Panc1 (cell line): ENCODE measurements at regions not wholly inside any gene's neighbourhood (a gene's known extent, or its start where the extent isn't known, plus 50 kb on each side); places are given as distances from the start of the nearest gene placed in this dataset.

Experiments
- ATAC-seq: fragments of 200-7000 bp; cut with Tn5 transposase; 2 replicates; pipeline ENCODE4 v1.9.1; 2020; ENCODE audit warnings: mild to moderate bottlenecking, moderate library complexity
- BruUV-seq: library from RNA; stranded (reverse); fragments of 400-500 nt; replicated peaks from 2 replicates; lab custom pipeline; 2021; lab: Mats Ljungman, UMichigan
- CTCF ChIA-PET: fragments of 300-600 bp; sonication (Branson Sonifier 250); formaldehyde crosslinking; loops from one replicate; lab custom pipeline; 2022; ENCODE audit warnings: antibody characterized with exemption; lab: Charles Lee
- POLR2A ChIA-PET: fragments of 300-600 bp; sonication (Branson Sonifier 250); formaldehyde crosslinking; loops from one replicate; lab custom pipeline; 2022; ENCODE audit warnings: antibody characterized with exemption; lab: Charles Lee
- DNase-seq: peaks from one replicate; pipeline ENCODE4 v3.0.0-alpha.2; 2010; ENCODE audit warnings: low read depth, low spot score
- H3K27ac ChIP-seq: 2 replicates; pipeline ENCODE4 v1.5.1; 2011; ENCODE audit warnings: mild to moderate bottlenecking, low read length, inconsistent platforms
- H3K27me3 ChIP-seq: fragments of 200-500 bp; sonication (Bioruptor generic); 2 replicates; pipeline ENCODE4 v1.6.0; 2014; ENCODE audit warnings: low read length, inconsistent platforms; ENCODE audit not compliant: control insufficient read depth, insufficient read depth
- H3K36me3 ChIP-seq: fragments of 200-500 bp; sonication (Bioruptor generic); 2 replicates; pipeline ENCODE4 v1.5.1; 2014; ENCODE audit warnings: inconsistent platforms, mild to moderate bottlenecking, low read length, moderate library complexity; ENCODE audit not compliant: control insufficient read depth, insufficient read depth
- H3K4me1 ChIP-seq: 2 replicates; pipeline ENCODE4 v1.5.1; 2011; ENCODE audit warnings: inconsistent platforms, mild to moderate bottlenecking, low read length, moderate library complexity; ENCODE audit not compliant: control insufficient read depth, insufficient read depth
- H3K4me3 ChIP-seq, 2 experiments: 2 replicates each; pipeline ENCODE4 v1.5.1; 2011 to 2012; ENCODE audit warnings: low read depth in 2 of 2, low read length in 2 of 2, mild to moderate bottlenecking in 2 of 2, inconsistent platforms in 1 of 2, moderate library complexity in 1 of 2
- H3K9me3 ChIP-seq: fragments of 200-500 bp; sonication (Bioruptor generic); 2 replicates; pipeline ENCODE4 v1.5.1; 2014; ENCODE audit warnings: low read depth, mild to moderate bottlenecking, inconsistent platforms, low read length, moderate library complexity; ENCODE audit not compliant: control insufficient read depth, insufficient read depth
- POLR2AphosphoS5 ChIP-seq: IDR thresholded peaks from 2 replicates; pipeline ENCODE4 v1.6.1; 2012; ENCODE audit warnings: mild to moderate bottlenecking, low read depth, low read length, moderate library complexity
- SIN3A ChIP-seq: IDR thresholded peaks from 2 replicates; pipeline ENCODE4 v1.6.1; 2012; ENCODE audit warnings: low read depth, mild to moderate bottlenecking, low read length, moderate library complexity, borderline replicate concordance; ENCODE audit not compliant: insufficient read depth
- TCF7L2 ChIP-seq: IDR thresholded peaks from 2 replicates; pipeline ENCODE4 v1.6.1; 2011; ENCODE audit warnings: mild to moderate bottlenecking, low read depth, low read length, inconsistent platforms
- in situ Hi-C: cut with HindIII; loops from 2 replicates; pipeline ENCODE4 v1.10.0; 2016; ENCODE audit warnings: low sequenced_read_pairs, low pct_unique_long_range_greater_than_20kb
- intact Hi-C: fragments of 100-400 bp; cut with micrococcal nuclease; formaldehyde crosslinking; loops from one replicate; pipeline ENCODE4 v1.10.0; 2022; ENCODE audit not compliant: unreplicated experiment
- TF ChIP-seq, protein P1 (sequence below), 2 experiments: IDR thresholded peaks; 2 replicates each; pipeline ENCODE4 v1.6.1; 2011 to 2012; ENCODE audit warnings: low read depth in 2 of 2, control low read depth in 1 of 2, low read length in 1 of 2, mild to moderate bottlenecking in 1 of 2, moderate library complexity in 1 of 2; ENCODE audit not compliant: insufficient read depth in 1 of 2
- TF ChIP-seq, protein P2 (sequence below): fragments of 450-650 bp; IDR thresholded peaks from 2 replicates; pipeline ENCODE4 v1.5.1; 2017; ENCODE audit warnings: mild to moderate bottlenecking

DNA sequence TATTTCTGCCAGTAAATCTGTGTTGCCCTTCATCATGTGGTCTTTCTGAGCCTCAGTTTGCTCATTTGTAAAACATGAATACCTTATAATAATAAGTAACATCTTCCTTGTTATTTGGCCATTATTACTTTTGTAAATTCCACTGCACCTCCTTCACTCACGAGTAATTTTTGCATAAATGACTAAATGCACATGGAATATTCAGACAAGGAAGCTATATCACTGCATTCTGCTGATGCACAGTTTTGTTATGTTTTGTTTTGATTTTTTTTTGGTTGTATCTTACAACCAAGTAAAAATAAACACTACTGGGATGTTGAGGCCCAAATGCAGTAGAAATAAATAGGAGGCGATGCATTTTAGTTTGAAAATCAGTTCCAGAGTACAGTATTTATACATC, 185.3 kb upstream of the POU3F3 start:
- no peak overlapping the region for H3K4me3 ChIP-seq
- no peak overlapping the region for H3K27ac ChIP-seq
- in situ Hi-C loops (no loop called here), intact Hi-C loops (no loop called here)
- ChIA-PET POLR2A (no interaction called here), CTCF (no interaction called here)
- DNase-seq (no peak), ATAC-seq (no peak)
- BruUV-seq: no TSS peak
- no peaks in the 10 kb centered on the region for H3K36me3 ChIP-seq
- TF ChIP-seq SIN3A (no peak), TCF7L2 (no peak), POLR2AphosphoS5 (no peak)
- TF ChIP-seq, protein P1, sequence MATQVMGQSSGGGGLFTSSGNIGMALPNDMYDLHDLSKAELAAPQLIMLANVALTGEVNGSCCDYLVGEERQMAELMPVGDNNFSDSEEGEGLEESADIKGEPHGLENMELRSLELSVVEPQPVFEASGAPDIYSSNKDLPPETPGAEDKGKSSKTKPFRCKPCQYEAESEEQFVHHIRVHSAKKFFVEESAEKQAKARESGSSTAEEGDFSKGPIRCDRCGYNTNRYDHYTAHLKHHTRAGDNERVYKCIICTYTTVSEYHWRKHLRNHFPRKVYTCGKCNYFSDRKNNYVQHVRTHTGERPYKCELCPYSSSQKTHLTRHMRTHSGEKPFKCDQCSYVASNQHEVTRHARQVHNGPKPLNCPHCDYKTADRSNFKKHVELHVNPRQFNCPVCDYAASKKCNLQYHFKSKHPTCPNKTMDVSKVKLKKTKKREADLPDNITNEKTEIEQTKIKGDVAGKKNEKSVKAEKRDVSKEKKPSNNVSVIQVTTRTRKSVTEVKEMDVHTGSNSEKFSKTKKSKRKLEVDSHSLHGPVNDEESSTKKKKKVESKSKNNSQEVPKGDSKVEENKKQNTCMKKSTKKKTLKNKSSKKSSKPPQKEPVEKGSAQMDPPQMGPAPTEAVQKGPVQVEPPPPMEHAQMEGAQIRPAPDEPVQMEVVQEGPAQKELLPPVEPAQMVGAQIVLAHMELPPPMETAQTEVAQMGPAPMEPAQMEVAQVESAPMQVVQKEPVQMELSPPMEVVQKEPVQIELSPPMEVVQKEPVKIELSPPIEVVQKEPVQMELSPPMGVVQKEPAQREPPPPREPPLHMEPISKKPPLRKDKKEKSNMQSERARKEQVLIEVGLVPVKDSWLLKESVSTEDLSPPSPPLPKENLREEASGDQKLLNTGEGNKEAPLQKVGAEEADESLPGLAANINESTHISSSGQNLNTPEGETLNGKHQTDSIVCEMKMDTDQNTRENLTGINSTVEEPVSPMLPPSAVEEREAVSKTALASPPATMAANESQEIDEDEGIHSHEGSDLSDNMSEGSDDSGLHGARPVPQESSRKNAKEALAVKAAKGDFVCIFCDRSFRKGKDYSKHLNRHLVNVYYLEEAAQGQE (IDR thresholded peaks at IDR 0.05; ENCODE audit: insufficient read depth in 1 of 2, low read depth in 2 of 2, low read length in 1 of 2): no peak
- TF ChIP-seq, protein P2, sequence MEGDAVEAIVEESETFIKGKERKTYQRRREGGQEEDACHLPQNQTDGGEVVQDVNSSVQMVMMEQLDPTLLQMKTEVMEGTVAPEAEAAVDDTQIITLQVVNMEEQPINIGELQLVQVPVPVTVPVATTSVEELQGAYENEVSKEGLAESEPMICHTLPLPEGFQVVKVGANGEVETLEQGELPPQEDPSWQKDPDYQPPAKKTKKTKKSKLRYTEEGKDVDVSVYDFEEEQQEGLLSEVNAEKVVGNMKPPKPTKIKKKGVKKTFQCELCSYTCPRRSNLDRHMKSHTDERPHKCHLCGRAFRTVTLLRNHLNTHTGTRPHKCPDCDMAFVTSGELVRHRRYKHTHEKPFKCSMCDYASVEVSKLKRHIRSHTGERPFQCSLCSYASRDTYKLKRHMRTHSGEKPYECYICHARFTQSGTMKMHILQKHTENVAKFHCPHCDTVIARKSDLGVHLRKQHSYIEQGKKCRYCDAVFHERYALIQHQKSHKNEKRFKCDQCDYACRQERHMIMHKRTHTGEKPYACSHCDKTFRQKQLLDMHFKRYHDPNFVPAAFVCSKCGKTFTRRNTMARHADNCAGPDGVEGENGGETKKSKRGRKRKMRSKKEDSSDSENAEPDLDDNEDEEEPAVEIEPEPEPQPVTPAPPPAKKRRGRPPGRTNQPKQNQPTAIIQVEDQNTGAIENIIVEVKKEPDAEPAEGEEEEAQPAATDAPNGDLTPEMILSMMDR: no peak
- no peaks in the 10 kb centered on the region for H3K9me3 ChIP-seq
- H3K4me1 ChIP-seq: no peaks in the 10 kb centered on the region
- H3K27me3 ChIP-seq: peaks cover 5% of the 10 kb centered on the region; the same call in 1 of the 2 replicates

GRCh38 chr2:104673225-104673624, 180.7 kb upstream of the POU3F3 start:
- ATAC-seq (no peak), DNase-seq (no peak)
- no peak for TF ChIP-seq TCF7L2
- TF ChIP-seq, protein P2: no peak
- TF ChIP-seq POLR2AphosphoS5: no peak
- TF ChIP-seq, protein P1 (IDR thresholded peaks at IDR 0.05; ENCODE audit: insufficient read depth in 1 of 2, low read depth in 2 of 2, low read length in 1 of 2): no peak
- no peak for TF ChIP-seq SIN3A
- POLR2A ChIA-PET: no interaction called here
- no peaks in the 10 kb centered on the region for H3K27me3 ChIP-seq
- no peak overlapping the region for H3K4me3 ChIP-seq
- no peak overlapping the region for H3K27ac ChIP-seq
- BruUV-seq: no TSS peak
- H3K9me3 ChIP-seq: no peaks in the 10 kb centered on the region
- H3K4me1 ChIP-seq: no peaks in the 10 kb centered on the region
- CTCF ChIA-PET: no interaction called here
- in situ Hi-C loops (no loop called here), intact Hi-C loops (no loop called here)
- no peaks in the 10 kb centered on the region for H3K36me3 ChIP-seq
